HG02840 (cell line): ENCODE measurements at regions not wholly inside any gene's neighbourhood (a gene's known extent, or its start where the extent isn't known, plus 50 kb on each side); places are given as distances from the start of the nearest gene placed in this dataset.

ENCODE experiments used
- ATAC-seq: cut with Tn5 transposase; IDR thresholded peaks from one replicate; pipeline ENCODE4 v1.9.1; 2021; ENCODE audit warnings: mild to moderate bottlenecking, moderate library complexity, moderate number of reproducible peaks; ENCODE audit not compliant: unreplicated experiment, low FRiP score

- no peak for ATAC-seq
These were observed 97.2 kb upstream of the SCN7A start for GRCh38 chr2:166591226-166591625.

GRCh38 chr2:166573391-166573790 is 79.3 kb upstream of the SCN7A start:
- ATAC-seq, result no peak

- no peak for ATAC-seq
These were observed 78.9 kb upstream of the SCN7A start for GRCh38 chr2:166572937-166573336.

- ATAC-seq, result no peak
These were observed 74.4 kb upstream of the SCN7A start for GRCh38 chr2:166568409-166568808.

GRCh38 chr2:166565501-166565900 is 71.5 kb upstream of the SCN7A start:
- no peak for ATAC-seq

- no peak for ATAC-seq
These were observed 69.8 kb upstream of the SCN7A start for GRCh38 chr2:166563894-166564293.

- no peak for ATAC-seq
These were observed 66.0 kb upstream of the SCN7A start for GRCh38 chr2:166560022-166560421.

- no peak for ATAC-seq
These were observed 56.9 kb upstream of the SCN7A start for GRCh38 chr2:166550923-166551322.

- no peak for ATAC-seq
These were observed 51.4 kb upstream of the SCN7A start for GRCh38 chr2:166545473-166545872.
